IMR-90 (cell line): ENCODE measurements at regions not wholly inside any gene's neighbourhood (a gene's known extent, or its start where the extent isn't known, plus 50 kb on each side); places are given as distances from the start of the nearest gene placed in this dataset.

Experiments
- ATAC-seq: fragments of 200-7000 bp; cut with Tn5 transposase; 2 replicates; pipeline ENCODE4 v1.9.1; 2020; ENCODE audit warnings: low read depth, mild to moderate bottlenecking, moderate library complexity
- BruUV-seq: library from RNA; stranded (reverse); fragments of 400-500 nt; replicated peaks from 2 replicates; lab custom pipeline; 2021; lab: Mats Ljungman, UMichigan
- CTCF ChIA-PET: fragments of 300-600 bp; formaldehyde crosslinking; extraction: SDS; loops from one replicate; lab custom pipeline; 2021; ENCODE audit warnings: antibody characterized with exemption; lab: Yijun Ruan, JAX
- POLR2A ChIA-PET: fragments of 300-600 bp; sonication (Branson Sonifier 250); formaldehyde crosslinking; loops from one replicate; lab custom pipeline; 2022; ENCODE audit warnings: antibody characterized with exemption; ENCODE audit not compliant: unreplicated experiment; lab: Charles Lee
- DNase-seq: peaks from one replicate; pipeline ENCODE4 v3.0.0; 2013
- H2AFZ ChIP-seq: replicated peaks from 2 replicates; pipeline ENCODE3; 2013; ENCODE audit warnings: low read length, mild to moderate bottlenecking; ENCODE audit not compliant: poor library complexity
- H2AK5ac ChIP-seq: 2 replicates; pipeline ENCODE4 v1.6.1; 2013; ENCODE audit warnings: low read depth, low read length, inconsistent platforms
- H2AK9ac ChIP-seq: replicated peaks from 2 replicates; pipeline ENCODE3; 2013; ENCODE audit warnings: mild to moderate bottlenecking, low read depth, low read length, moderate library complexity; ENCODE audit not compliant: poor library complexity
- H2BK120ac ChIP-seq: 2 replicates; pipeline ENCODE4 v1.6.1; 2013; ENCODE audit warnings: low read depth, low read length, inconsistent platforms
- H2BK15ac ChIP-seq: 3 replicates; pipeline ENCODE4 v1.6.1; 2013; ENCODE audit warnings: low read depth, low read length, inconsistent platforms
- H2BK20ac ChIP-seq: 2 replicates; pipeline ENCODE4 v1.6.1; 2013; ENCODE audit warnings: low read depth, mild to moderate bottlenecking, inconsistent platforms, low read length, moderate library complexity
- H2BK5ac ChIP-seq: 2 replicates; pipeline ENCODE4 v1.6.1; 2013; ENCODE audit warnings: mild to moderate bottlenecking, low read depth, low read length, inconsistent platforms; ENCODE audit not compliant: poor library complexity, severe bottlenecking
- H3K14ac ChIP-seq: replicated peaks from 2 replicates; pipeline ENCODE4 v1.6.1; 2013; ENCODE audit warnings: low read depth, low read length, inconsistent platforms
- H3K18ac ChIP-seq: 2 replicates; pipeline ENCODE4 v1.6.1; 2013; ENCODE audit warnings: low read depth, low read length, control low read depth
- H3K23ac ChIP-seq: 2 replicates; pipeline ENCODE4 v1.6.1; 2013; ENCODE audit warnings: low read depth, low read length, inconsistent platforms
- H3K27ac ChIP-seq: 2 replicates; pipeline ENCODE4 v1.5.1; 2013; ENCODE audit warnings: mild to moderate bottlenecking, control low read depth, low read length; ENCODE audit not compliant: insufficient read depth
- H3K27me3 ChIP-seq: 2 replicates; pipeline ENCODE4 v1.6.1; 2013; ENCODE audit warnings: low read length; ENCODE audit not compliant: control insufficient read depth, insufficient read depth
- H3K36me3 ChIP-seq: 2 replicates; pipeline ENCODE4 v1.6.1; 2013; ENCODE audit warnings: low read length, mixed read lengths; ENCODE audit not compliant: control insufficient read depth, insufficient read depth
- H3K4ac ChIP-seq: 2 replicates; pipeline ENCODE4 v1.6.1; 2013; ENCODE audit warnings: low read depth, low read length, inconsistent platforms
- H3K4me1 ChIP-seq: 2 replicates; pipeline ENCODE4 v1.6.1; 2013; ENCODE audit warnings: low read length, mixed read lengths; ENCODE audit not compliant: control insufficient read depth, insufficient read depth
- H3K4me2 ChIP-seq: 2 replicates; pipeline ENCODE4 v1.6.1; 2013; ENCODE audit warnings: low read depth, mild to moderate bottlenecking, control low read depth, low read length, moderate library complexity
- H3K4me3 ChIP-seq: 2 replicates; pipeline ENCODE4 v1.5.1; 2013; ENCODE audit warnings: low read depth, mild to moderate bottlenecking, control low read depth, low read length, moderate library complexity; ENCODE audit not compliant: insufficient read depth
- H3K56ac ChIP-seq: 2 replicates; pipeline ENCODE4 v1.6.1; 2013; ENCODE audit warnings: low read length, inconsistent platforms; ENCODE audit not compliant: insufficient read depth; ENCODE audit errors: extremely low read depth
- H3K79me1 ChIP-seq, 2 experiments: 2 replicates each; pipeline ENCODE4 v1.6.1; 2013; ENCODE audit warnings: low read length in 2 of 2, inconsistent platforms in 1 of 2, low read depth in 1 of 2
- H3K9ac ChIP-seq: 2 replicates; pipeline ENCODE4 v1.6.1; 2013; ENCODE audit warnings: low read depth, low read length, control low read depth
- H3K9me1 ChIP-seq: 2 replicates; pipeline ENCODE4 v1.6.1; 2013; ENCODE audit warnings: low read length, inconsistent platforms; ENCODE audit not compliant: insufficient read depth
- H3K9me3 ChIP-seq: 2 replicates; pipeline ENCODE4 v1.6.1; 2013; ENCODE audit warnings: low read length; ENCODE audit not compliant: control insufficient read depth, insufficient read depth
- H4K20me1 ChIP-seq: 2 replicates; pipeline ENCODE4 v1.6.1; 2013; ENCODE audit warnings: low read length, inconsistent platforms; ENCODE audit not compliant: insufficient read depth
- H4K5ac ChIP-seq: 2 replicates; pipeline ENCODE4 v1.6.1; 2013; ENCODE audit warnings: mild to moderate bottlenecking, low read depth, low read length, control low read depth
- H4K8ac ChIP-seq, 2 experiments: 2 replicates each; pipeline ENCODE4 v1.6.1; 2013; ENCODE audit warnings: low read depth in 2 of 2, low read length in 2 of 2, control low read depth in 1 of 2, inconsistent platforms in 1 of 2
- H4K91ac ChIP-seq: 2 replicates; pipeline ENCODE4 v1.6.1; 2013; ENCODE audit warnings: low read depth, low read length, inconsistent platforms; ENCODE audit not compliant: insufficient read depth
- RAD21 ChIP-seq: IDR thresholded peaks from 2 replicates; pipeline ENCODE4 v1.6.1; 2012; ENCODE audit warnings: low read length, improper control_type of control experiment
- WGBS, 2 experiments: methylation state at CpG; one replicate each; pipeline versions ENCODE4 v1.1.5 to v1.1.7; 2013; ENCODE audit warnings: missing lambda C conversion rate in 2 of 2; ENCODE audit not compliant: insufficient read length in 1 of 2; ENCODE audit errors: extremely low coverage in 2 of 2; 5-methylcytosine and 5-hydroxymethylcytosine counted together
- dilution Hi-C: fragments of 300-500 bp; cut with HindIII; formaldehyde crosslinking; loops from one replicate; pipeline ENCODE4 v1.14.3; 2018; ENCODE audit warnings: low sequenced_read_pairs; ENCODE audit not compliant: unreplicated experiment
- in situ Hi-C: fragments of 300-500 bp; cut with MboI; formaldehyde crosslinking; loops from 3 replicates; pipeline ENCODE4 v1.14.3; 2019; ENCODE audit warnings: low sequenced_read_pairs, inconsistent platforms, mixed read lengths
- intact Hi-C: fragments of 100-400 bp; cut with micrococcal nuclease; formaldehyde crosslinking; loops from 2 replicates; pipeline ENCODE4 v1.10.0; 2022

GRCh38 chr18:26768385-26768784, 97.1 kb downstream of the AQP4 start:
- no peak overlapping the region for H3K4ac ChIP-seq
- no peaks in the 10 kb centered on the region for H3K36me3 ChIP-seq
- no peaks in the 10 kb centered on the region for H3K9me1 ChIP-seq
- POLR2A ChIA-PET = no interaction called here
- CTCF ChIA-PET = no interaction called here
- TF ChIP-seq RAD21 = no peak
- ATAC-seq = no peak
- no peak overlapping the region for H3K27ac ChIP-seq
- H4K8ac ChIP-seq = no peak overlapping the region
- no peak overlapping the region for H3K18ac ChIP-seq
- H4K5ac ChIP-seq = no peak overlapping the region
- H3K4me1 ChIP-seq = no peaks in the 10 kb centered on the region
- no TSS peak for BruUV-seq
- H4K91ac ChIP-seq = no peak overlapping the region
- H3K56ac ChIP-seq = no peak overlapping the region
- no peak for DNase-seq
- no peak overlapping the region for H2BK5ac ChIP-seq
- dilution Hi-C loops (no loop called here), in situ Hi-C loops (no loop called here), intact Hi-C loops (no loop called here)
- H2AK9ac ChIP-seq = no peak overlapping the region
- no peak overlapping the region for H2AK5ac ChIP-seq
- no peak overlapping the region for H3K4me3 ChIP-seq
- no peak overlapping the region for H3K9ac ChIP-seq
- no peaks in the 10 kb centered on the region for H3K9me3 ChIP-seq
- no peaks in the 10 kb centered on the region for H3K27me3 ChIP-seq
- H3K4me2 ChIP-seq = no peak overlapping the region
- no peak overlapping the region for H2BK20ac ChIP-seq
- H3K14ac ChIP-seq = no peak overlapping the region
- no peak overlapping the region for H3K23ac ChIP-seq
- no peak overlapping the region for H2AFZ ChIP-seq
- H3K79me1 ChIP-seq = no peaks in the 10 kb centered on the region
- H2BK15ac ChIP-seq = no peak overlapping the region
- no peak overlapping the region for H2BK120ac ChIP-seq
- 33% methylated on average over 1 of the region's 7 CpGs; no CpG with 5 or more reads in 1 of the 2 experiments for WGBS, 2 experiments
- no peaks in the 10 kb centered on the region for H4K20me1 ChIP-seq
